Neural progenitor cell (in vitro differentiated cells): ENCODE measurements at regions not wholly inside any gene's neighbourhood (a gene's known extent, or its start where the extent isn't known, plus 50 kb on each side); places are given as distances from the start of the nearest gene placed in this dataset.

Source experiments
- CTCF ChIP-seq: fragments of 200-600 bp; sonication (generic); IDR thresholded peaks from 2 replicates; pipeline ENCODE4 v1.5.1; 2017; ENCODE audit warnings: antibody characterized with exemption, mild to moderate bottlenecking
- EZH2 ChIP-seq: fragments of 200-600 bp; sonication (generic); IDR thresholded peaks from 2 replicates; pipeline ENCODE4 v1.6.1; 2017; ENCODE audit warnings: antibody characterized with exemption, mild to moderate bottlenecking, moderate library complexity

GRCh38 chr12:18899678-18900317 lies 161.9 kb downstream of the CAPZA3 start:
- TF ChIP-seq EZH2 (no peak), CTCF (no peak)
